Stimulated activated naive CD4-positive, alpha-beta T cell treated with Interleukin-2 at 50 U/mL for 16 hours (primary cell): ENCODE measurements at regions not wholly inside any gene's neighbourhood (a gene's known extent, or its start where the extent isn't known, plus 50 kb on each side); places are given as distances from the start of the nearest gene placed in this dataset.
"Not testable (repeated sequence)": the region's sequence is repeated elsewhere in the genome, so short reads cannot be mapped to it uniquely, and the experiment has no call there.

Source experiments
- DNase-seq: peaks from one replicate; lab custom pipeline; 2025; lab: John Stamatoyannopoulos, UW

- no peak for DNase-seq
Observed at GRCh38 chr4:141459020-141459419, 177.4 kb upstream of the IL15 start.

DNA sequence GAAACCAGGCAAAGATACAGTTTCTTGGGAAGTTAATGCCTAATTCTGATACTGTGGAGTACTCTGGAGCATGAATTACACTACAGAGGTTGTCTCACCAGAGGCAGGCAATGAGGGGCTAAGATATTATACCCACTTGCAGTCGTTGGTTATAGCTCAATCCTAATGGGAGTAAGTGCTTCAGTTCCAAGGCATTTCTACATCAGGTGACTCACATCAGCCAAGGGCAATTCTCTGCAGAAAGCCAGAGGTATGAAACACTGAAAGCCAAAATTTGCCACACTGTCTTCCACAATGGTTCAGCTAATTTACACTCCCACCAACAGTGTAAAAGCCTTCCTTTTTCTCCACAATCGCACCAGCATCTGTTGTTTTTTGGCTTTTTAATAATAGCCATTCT, 174.0 kb upstream of the IL15 start:
- DNase-seq, result no peak

GRCh38 chr4:141463678-141464077, 172.7 kb upstream of the IL15 start:
- DNase-seq, result no peak

DNA sequence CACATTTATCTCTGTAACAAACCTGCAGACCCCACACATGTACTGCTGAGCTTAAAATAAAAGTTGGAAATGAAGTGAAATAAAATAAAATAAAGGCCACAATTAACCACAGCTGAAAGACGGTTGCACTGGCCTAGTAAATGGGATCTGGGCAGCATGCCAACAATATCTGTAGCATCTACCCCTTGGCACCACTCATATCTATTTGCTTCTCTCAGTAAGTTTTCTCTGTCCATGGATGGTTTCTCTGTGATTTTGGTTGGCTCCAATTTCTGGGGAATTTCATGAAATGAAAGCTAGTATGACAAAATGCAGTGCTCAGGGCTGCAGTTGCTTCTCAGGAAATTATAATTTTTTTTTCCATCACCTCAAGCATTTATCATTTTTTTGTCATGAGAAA, 172.0 kb upstream of the IL15 start:
- DNase-seq, result no peak

DNA sequence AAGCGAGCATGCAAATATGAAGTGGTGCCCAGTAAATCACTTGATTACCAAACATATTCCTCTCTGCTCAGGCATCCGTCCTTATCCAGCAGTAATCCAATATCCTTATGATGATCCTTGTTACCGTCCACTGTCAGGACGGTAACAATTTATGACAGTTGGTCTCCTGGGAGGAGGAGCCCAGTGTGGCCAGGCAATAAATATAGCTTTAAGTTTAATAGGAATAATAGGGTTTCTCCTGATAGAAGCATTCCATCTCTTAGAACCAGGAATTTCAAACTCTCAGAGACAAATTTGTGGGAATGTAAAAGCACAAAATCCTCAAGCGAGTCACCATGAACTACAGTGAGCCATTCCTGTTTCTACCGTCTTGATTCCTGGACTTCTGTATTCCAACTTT, 171.2 kb upstream of the IL15 start:
- DNase-seq, result no peak

DNA sequence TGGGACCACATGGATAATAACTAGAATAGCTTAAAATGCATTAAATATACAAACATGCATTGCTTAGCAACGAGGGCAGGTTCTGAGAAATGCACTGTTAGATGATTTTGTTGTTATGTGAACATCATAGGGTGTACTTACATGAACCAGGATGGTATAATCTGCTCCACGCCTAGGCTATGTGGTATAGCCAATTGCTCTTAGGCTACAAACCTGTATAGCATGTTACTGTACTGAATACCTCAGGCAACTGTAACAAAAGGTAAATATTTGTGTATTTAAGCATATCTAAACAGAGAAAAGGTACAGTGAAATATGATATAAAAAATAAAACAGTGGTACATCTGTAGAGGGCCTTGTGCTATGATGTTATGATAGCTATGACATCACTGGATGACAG, 169.2 kb upstream of the IL15 start:
- DNase-seq, result no peak

DNA sequence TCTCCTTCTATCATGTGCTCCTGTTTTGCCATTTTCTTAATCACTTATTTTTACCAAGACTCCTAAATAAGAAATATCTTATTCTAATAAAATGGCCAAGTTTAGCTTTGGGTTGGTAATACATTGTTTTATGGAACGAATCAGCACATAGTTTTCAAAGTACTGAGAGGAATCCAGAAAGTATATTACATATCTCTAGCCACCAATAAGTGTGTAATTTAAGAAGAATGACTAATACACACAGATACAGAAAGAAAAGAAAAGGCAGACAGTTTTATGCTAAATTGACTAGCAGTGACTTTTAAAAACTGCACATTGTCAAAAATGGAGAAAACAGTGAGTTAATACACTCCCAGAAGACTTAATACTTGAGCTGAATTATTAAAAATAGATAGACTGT, 167.0 kb upstream of the IL15 start:
- DNase-seq, result no peak

GRCh38 chr4:141473026-141473540, 163.3 kb upstream of the IL15 start:
- no peak for DNase-seq

DNA sequence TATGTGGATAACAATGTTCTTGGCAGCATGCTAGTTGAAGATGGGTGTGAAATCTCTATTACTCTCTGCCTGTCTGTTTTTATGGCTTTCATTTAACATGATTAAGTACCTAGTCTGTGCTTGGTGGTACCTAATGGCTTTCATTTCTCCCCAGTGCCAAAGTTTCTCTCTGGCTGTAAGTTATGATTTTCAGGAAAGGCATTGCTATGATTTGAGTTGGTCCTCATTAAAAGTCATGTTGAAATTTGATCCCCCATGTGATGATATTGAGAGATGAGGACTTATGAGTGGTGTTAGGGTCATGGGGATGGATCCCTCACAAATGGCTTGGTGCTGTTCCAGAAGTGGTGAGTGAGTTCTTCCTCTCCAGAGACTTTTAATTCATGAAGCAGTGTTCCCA, 162.4 kb upstream of the IL15 start:
- DNase-seq, result no peak

- DNase-seq, result no peak
Observed at GRCh38 chr4:141480950-141481349, 155.4 kb upstream of the IL15 start.

GRCh38 chr4:141484298-141484697, 152.1 kb upstream of the IL15 start:
- not testable (repeated sequence) for DNase-seq

DNA sequence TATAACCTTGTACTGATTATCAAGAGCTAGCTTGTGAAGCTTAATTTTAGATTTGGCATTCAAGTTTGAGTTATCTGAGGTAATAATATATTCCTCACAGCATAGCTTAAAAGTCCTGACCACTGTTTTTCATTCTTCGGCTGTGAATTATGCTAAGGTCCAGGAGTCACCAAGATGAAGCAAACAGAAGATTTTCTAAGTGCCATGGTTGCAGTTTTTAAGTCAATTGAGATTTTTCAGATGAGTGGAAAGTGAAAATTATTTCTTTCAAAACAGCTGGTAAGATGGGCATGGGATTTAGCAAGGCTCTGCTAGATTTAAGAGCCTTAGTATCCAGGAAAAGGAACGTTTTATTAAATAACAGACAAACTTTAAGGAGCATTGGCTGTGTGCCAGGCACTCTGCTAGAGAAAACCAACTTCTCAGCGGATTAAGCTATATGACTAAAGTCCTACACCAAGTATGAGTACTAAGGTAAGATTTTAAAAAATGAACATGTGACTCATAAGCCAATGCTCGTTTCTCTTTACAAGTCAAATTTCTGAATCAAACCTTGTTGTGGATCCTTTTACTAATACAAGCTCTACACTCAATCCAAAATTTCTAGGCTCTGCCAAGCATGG, 149.9 kb upstream of the IL15 start:
- no peak for DNase-seq

GRCh38 chr4:141497627-141498026, 138.8 kb upstream of the IL15 start:
- DNase-seq, result no peak

DNA sequence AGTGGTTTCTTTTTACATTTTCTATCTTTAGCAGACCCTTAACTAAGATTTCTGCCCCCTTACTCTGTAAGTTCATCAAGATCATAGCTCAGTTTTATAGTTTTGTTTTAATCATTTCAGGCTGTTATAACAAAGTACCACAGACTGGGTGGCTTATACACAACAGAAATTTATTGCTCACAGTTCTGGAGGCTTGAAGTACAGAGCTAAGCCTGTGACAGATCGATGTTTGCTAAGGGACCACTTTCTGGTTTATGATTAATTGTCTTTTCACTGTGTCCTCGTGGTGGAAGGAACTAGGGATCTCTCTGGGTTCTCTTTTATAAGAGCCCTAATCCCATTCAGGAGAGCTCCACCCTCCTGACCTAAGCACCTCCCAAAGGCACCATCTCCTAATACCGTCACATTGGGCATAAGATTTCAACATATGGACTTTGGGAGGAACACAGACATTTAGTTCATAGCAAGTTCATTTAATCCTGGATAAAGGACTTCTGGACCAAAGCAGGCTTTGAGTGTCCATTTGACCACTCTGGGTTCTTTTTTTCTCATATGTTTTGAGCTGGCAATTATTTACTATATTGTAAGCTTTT, 137.0 kb upstream of the IL15 start:
- DNase-seq, result no peak

DNA sequence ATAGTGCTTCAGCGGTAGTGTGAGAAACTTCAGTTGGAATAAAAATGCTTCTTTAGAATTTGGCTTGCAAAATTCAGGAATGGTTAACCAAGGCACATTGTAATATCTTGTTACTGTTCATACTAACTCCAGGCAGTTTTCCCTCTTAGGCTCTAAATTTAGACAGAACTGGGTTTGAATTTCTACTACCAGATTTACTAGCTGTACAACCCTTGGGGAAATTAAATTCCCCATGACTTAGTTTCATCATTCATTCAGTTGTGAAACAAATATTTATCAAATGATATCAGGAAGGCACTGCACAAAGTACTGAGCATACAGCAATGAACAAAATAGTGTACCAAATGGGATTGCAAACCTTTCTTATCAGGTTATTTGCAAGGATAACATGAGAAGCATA, 135.0 kb upstream of the IL15 start:
- DNase-seq, result no peak

DNA sequence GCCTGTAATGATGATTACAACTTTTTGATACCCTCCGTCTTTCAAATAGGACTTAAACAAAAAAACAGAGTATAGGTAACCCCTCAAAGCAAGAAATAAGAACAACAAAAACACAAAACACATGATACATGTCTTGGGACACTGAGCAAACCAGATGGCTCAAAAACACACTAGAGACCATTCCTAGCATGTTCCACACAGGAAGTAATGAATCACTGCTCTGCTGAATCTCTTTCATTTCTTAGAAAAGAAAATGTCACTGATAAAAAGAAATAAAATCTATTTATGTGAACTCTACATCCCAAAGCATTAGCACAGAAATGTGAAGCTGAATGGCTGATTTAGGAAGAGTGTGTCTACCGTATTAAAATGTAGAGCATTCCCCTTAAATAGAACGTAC, 134.5 kb upstream of the IL15 start:
- DNase-seq, result no peak

DNA sequence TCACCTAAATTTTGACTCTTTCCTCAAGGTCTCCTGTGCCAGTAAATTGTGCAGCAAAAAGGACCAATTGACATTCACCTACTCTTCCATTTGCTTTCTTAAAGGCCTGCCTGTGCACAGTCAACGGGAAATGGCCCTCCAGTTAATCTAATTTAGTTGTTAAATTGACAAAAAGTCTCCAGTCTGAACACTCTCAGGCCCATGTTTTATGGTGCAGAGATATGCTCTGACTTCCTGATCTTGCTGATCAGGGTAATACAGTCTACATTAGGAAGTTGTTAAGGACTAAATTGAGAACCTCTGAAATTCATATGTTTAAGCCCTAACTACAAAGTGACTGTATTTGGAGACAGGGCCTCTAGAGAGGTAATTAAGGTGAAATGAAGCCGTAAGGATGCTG, 133.6 kb upstream of the IL15 start:
- DNase-seq, result no peak

GRCh38 chr4:141503260-141503659, 133.1 kb upstream of the IL15 start:
- DNase-seq, result no peak

DNA sequence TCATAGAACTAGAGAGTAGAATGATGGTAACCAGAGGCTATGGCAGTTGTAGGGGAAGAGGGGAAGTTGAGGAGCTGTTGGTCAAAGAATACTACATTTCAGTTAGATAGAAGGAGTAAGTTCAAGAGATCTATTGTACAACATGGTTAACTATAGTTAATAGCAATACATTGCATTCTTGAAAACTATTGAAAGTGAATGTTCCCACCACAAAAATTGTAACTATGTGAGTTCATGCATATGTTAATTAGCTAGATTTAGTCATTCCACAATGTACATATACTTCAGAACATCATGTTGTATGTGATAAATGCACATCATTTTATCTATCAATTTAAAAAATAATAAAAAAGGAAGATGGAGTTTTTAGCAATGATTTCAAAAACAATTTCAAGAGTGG, 125.3 kb upstream of the IL15 start:
- no peak for DNase-seq

GRCh38 chr4:141513866-141514265, 122.5 kb upstream of the IL15 start:
- DNase-seq, result no peak

DNA sequence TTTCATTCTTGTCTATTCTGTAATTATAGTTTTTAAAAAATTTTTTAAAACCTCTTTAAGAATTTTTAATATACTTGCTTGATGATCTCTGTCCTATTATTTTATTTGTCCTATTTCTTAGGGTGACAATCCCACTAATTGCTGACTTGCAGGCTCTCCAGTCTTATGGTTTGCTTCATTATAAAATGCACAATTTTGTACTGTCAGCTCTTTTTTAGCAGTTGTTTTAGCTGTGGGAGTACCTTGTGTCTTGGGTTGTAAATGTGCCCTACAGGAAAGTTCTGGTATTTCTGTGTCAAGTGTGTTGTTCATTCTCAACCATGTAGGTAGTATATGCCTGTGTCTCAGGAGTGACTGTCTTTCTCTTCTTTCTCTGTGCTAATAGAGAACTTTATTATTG, 118.2 kb upstream of the IL15 start:
- DNase-seq, result no peak

DNA sequence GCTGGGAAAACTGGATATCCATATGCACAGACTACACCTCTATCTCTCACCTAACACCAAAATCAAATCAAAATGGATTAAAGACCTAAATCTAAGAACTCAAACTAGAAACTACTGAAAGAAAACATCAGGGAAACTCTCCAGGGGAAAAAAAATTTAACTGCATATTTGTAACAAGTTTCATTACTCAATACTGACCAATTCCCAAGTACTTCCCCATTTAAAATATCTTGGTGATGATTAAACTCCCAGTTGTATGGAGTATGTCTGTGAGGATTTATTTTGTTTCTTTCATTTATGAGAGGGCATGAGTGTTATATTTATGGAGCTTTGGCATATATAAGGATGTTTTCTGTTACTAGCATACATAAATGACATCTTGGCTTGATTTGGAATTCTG, 112.3 kb upstream of the IL15 start:
- no peak for DNase-seq

- no peak for DNase-seq
Observed at GRCh38 chr4:141524841-141525240, 111.5 kb upstream of the IL15 start.

DNA sequence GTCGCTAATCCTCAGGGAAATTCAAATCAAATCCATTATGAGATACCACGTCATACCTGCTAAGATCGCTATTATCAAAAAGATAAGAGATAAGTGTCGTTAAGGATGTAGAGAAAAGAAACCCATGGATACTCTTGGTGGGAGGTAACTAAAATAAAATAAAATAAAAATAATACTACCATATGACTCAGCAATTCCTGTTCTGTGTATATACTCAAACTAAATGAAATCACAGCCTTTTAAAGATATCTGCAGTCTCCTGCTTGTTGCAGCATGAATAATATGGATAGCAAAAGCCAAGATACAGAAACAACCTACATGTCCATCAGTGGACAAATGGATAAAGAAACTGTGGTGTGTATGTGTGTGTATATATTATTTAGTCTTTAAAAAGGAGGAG, 105.8 kb upstream of the IL15 start:
- no peak for DNase-seq
